ENCODE measurements at regions not wholly inside any gene's neighbourhood (a gene's known extent, or its start where the extent isn't known, plus 50 kb on each side); places are given as distances from the start of the nearest gene placed in this dataset.

GRCh38 chr1:218804014-218804785 lies 369.5 kb upstream of the LYPLAL1 start:
- Histone ChIP-seq H3K4me1 (no peaks in the 10 kb centered on the region), H3K36me3 (no peaks in the 10 kb centered on the region), H3K27me3 (no peaks in the 10 kb centered on the region), H3K4me3 (no peak overlapping the region), H3K9me3 (no peaks in the 10 kb centered on the region), H3K27ac (no peak overlapping the region)
- intact Hi-C loops (cut with DNase I), result no loop called here
- TF ChIP-seq, protein P1, sequence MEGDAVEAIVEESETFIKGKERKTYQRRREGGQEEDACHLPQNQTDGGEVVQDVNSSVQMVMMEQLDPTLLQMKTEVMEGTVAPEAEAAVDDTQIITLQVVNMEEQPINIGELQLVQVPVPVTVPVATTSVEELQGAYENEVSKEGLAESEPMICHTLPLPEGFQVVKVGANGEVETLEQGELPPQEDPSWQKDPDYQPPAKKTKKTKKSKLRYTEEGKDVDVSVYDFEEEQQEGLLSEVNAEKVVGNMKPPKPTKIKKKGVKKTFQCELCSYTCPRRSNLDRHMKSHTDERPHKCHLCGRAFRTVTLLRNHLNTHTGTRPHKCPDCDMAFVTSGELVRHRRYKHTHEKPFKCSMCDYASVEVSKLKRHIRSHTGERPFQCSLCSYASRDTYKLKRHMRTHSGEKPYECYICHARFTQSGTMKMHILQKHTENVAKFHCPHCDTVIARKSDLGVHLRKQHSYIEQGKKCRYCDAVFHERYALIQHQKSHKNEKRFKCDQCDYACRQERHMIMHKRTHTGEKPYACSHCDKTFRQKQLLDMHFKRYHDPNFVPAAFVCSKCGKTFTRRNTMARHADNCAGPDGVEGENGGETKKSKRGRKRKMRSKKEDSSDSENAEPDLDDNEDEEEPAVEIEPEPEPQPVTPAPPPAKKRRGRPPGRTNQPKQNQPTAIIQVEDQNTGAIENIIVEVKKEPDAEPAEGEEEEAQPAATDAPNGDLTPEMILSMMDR (IDR thresholded peaks at IDR 0.05), result no peak
- DNase-seq, result no peak
- ATAC-seq, result no peak

DNA sequence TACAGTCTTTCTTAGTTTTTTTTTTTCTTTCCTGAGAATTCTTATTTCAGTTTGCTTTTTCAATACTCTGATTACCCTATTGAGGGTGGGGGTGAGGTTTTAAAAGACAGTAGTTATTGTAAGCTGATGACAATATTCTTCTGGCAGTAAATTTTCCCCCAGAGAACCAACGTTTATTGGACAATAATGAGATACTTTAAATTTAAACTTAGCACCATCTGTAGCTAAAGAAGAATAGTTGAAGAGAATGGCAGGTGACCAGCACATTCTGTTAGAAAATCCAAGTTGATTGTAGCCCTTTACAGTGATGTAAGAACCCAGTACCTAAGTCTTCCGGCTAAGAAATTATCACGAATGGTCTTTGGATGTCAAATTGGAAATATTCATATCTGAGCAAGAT lies 364.6 kb upstream of the LYPLAL1 start:
- intact Hi-C loops (cut with DNase I), result no loop called here
- Histone ChIP-seq H3K9me3 (no peaks in the 10 kb centered on the region), H3K4me1 (no peaks in the 10 kb centered on the region), H3K27me3 (no peaks in the 10 kb centered on the region), H3K4me3 (no peak overlapping the region), H3K27ac (no peak overlapping the region), H3K36me3 (no peaks in the 10 kb centered on the region)
- ATAC-seq (no peak), DNase-seq (no peak)
- TF ChIP-seq, protein P1 (IDR thresholded peaks at IDR 0.05), result no peak

- Histone ChIP-seq H3K36me3 (no peaks in the 10 kb centered on the region), H3K27ac (no peak overlapping the region), H3K4me3 (no peak overlapping the region), H3K9me3 (no peaks in the 10 kb centered on the region), H3K4me1 (no peaks in the 10 kb centered on the region), H3K27me3 (no peaks in the 10 kb centered on the region)
- intact Hi-C loops (cut with DNase I), result no loop called here
- TF ChIP-seq, protein P1 (IDR thresholded peaks at IDR 0.05), result no peak
- no peak for ATAC-seq
- DNase-seq, result no peak
Observed at GRCh38 chr1:218809625-218810024, 364.1 kb upstream of the LYPLAL1 start.

DNA sequence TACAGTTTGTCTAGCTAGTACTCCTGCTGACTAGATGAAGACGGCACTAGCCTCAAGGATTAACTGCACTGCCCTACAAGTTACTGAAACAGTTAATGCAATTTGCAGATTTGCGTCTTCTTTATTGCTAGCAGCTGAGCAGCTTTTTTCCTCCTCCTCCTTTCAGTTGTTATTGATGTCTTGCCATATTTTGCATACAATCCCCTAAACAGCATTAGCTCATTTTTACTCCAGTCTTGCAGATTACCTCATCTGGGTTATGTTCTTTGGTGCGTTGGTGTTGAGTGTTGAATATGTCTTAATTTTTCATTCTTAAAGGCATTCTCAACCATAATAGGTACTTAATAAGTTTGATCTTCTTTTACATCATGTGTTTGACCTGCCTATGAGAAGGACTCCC lies 363.4 kb upstream of the LYPLAL1 start:
- no peak for DNase-seq
- TF ChIP-seq, protein P1 (IDR thresholded peaks at IDR 0.05), result no peak
- Histone ChIP-seq H3K36me3 (no peaks in the 10 kb centered on the region), H3K9me3 (no peaks in the 10 kb centered on the region), H3K4me3 (no peak overlapping the region), H3K27me3 (no peaks in the 10 kb centered on the region), H3K4me1 (no peaks in the 10 kb centered on the region), H3K27ac (no peak overlapping the region)
- ATAC-seq, result no peak
- intact Hi-C loops (cut with DNase I), result no loop called here

DNA sequence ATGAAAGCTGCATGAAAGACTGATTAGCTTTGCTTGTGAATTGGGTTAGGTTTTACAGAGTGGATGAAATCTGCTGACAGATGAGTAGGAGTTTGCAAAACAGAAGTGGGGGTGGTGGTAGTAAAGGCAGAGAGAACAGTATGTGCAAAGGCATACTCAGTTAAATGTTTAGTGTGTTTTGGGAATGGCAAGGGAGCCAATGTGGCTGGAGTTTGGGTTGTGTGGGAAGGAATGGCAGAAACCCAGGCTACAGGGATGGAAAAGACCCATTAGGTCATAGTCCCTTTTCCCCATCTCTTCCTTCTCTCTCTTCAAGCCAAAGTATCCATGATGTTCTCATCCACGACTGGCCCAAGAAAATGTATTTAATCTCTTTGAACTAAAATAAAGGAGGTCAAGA lies 362.2 kb upstream of the LYPLAL1 start:
- H3K27me3 ChIP-seq, result no peaks in the 10 kb centered on the region
- no peaks in the 10 kb centered on the region for H3K9me3 ChIP-seq
- no peaks in the 10 kb centered on the region for H3K4me1 ChIP-seq
- ATAC-seq (no peak), DNase-seq (no peak)
- no peaks in the 10 kb centered on the region for H3K36me3 ChIP-seq
- no peak overlapping the region for H3K27ac ChIP-seq
- intact Hi-C loops (cut with DNase I), result no loop called here
- H3K4me3 ChIP-seq, result no peak overlapping the region
- TF ChIP-seq, protein P1 (IDR thresholded peaks at IDR 0.05), result no peak

- Histone ChIP-seq H3K9me3 (no peaks in the 10 kb centered on the region), H3K36me3 (no peaks in the 10 kb centered on the region), H3K27me3 (no peaks in the 10 kb centered on the region), H3K27ac (no peak overlapping the region), H3K4me3 (no peak overlapping the region), H3K4me1 (no peaks in the 10 kb centered on the region)
- TF ChIP-seq, protein P1 (IDR thresholded peaks at IDR 0.05), result no peak
- no peak for ATAC-seq
- DNase-seq, result no peak
- intact Hi-C loops (cut with DNase I), result no loop called here
Observed at GRCh38 chr1:218812360-218812759, 361.3 kb upstream of the LYPLAL1 start.
